Parathyroid adenoma (tissue), 2 donors: ENCODE measurements at regions not wholly inside any gene's neighbourhood (a gene's known extent, or its start where the extent isn't known, plus 50 kb on each side); places are given as distances from the start of the nearest gene placed in this dataset.

ENCODE experiments used
- H2AFZ ChIP-seq: fragments of 300-600 bp; sonication (generic); one replicate; pipeline ENCODE4 v1.7.0; 2017; ENCODE audit warnings: antibody characterized with exemption, mild to moderate bottlenecking
- H3K27ac ChIP-seq: fragments of 300-600 bp; sonication (generic); one replicate; pipeline ENCODE4 v1.7.0; 2017
- H3K27me3 ChIP-seq: fragments of 300-600 bp; sonication (generic); one replicate; pipeline ENCODE4 v1.7.0; 2017; ENCODE audit warnings: low read length; ENCODE audit not compliant: control insufficient read depth, insufficient read depth
- H3K36me3 ChIP-seq: fragments of 300-600 bp; sonication (generic); one replicate; pipeline ENCODE4 v1.7.0; 2017; ENCODE audit warnings: low read length; ENCODE audit not compliant: control insufficient read depth, insufficient read depth
- H3K4me1 ChIP-seq: fragments of 300-600 bp; sonication (generic); one replicate; pipeline ENCODE4 v1.7.0; 2017; ENCODE audit warnings: control low read depth
- H3K4me2 ChIP-seq: fragments of 300-600 bp; sonication (generic); one replicate; pipeline ENCODE4 v1.7.0; 2017; ENCODE audit warnings: low read length
- H3K4me3 ChIP-seq: fragments of 300-600 bp; sonication (generic); one replicate; pipeline ENCODE4 v1.7.0; 2017; ENCODE audit warnings: low read depth, low read length
- H3K79me2 ChIP-seq: fragments of 300-600 bp; sonication (generic); one replicate; pipeline ENCODE4 v1.7.0; 2017; ENCODE audit warnings: control low read depth
- H3K9ac ChIP-seq: fragments of 300-600 bp; sonication (generic); one replicate; pipeline ENCODE4 v1.7.0; 2017; ENCODE audit warnings: mild to moderate bottlenecking
- H3K9me3 ChIP-seq: fragments of 300-600 bp; sonication (generic); one replicate; pipeline ENCODE4 v1.7.0; 2017; ENCODE audit warnings: low read length; ENCODE audit not compliant: control insufficient read depth
- TF ChIP-seq, protein P1 (sequence below): fragments of 300-600 bp; sonication (generic); IDR thresholded peaks from one replicate; pipeline ENCODE4 v1.7.0; 2017; ENCODE audit warnings: antibody characterized with exemption, mild to moderate bottlenecking
- donor health status: primary hyperparathyroidism.

DNA sequence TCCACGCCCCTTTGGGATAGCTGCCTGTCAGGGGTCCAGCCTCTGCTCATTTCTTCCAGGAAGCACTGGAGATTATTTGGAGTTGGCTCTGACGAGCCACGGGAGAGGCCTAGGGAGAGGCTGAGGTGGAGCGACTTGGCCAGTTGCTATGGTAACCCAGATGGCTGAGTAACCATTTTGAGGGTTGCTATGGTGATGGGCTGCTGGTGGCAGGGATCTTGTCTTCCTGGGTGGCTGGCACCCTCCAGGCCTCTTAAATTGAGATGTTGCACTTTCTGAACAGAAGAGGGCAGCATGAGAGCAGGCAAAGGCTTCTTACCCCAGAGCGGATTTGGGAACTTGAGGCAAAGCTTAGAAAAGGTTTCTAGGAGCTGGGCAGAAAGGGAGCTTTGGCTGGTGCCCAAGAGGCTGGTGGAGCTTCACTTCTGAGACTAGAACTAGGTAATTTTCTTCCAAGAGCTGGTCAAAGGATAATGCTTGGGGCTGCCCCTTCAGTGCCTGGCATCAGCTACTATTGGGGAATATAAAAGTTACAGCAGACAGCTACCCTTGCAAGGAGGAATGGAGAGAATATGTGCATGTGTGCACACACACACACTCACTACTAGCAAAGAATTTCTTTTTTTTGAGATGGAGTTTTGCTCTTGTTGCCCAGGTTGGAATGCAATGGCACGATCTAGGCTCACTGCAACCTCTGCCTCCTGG lies 72.5 kb downstream of the NDUFS5 start:
- TF ChIP-seq, protein P1, sequence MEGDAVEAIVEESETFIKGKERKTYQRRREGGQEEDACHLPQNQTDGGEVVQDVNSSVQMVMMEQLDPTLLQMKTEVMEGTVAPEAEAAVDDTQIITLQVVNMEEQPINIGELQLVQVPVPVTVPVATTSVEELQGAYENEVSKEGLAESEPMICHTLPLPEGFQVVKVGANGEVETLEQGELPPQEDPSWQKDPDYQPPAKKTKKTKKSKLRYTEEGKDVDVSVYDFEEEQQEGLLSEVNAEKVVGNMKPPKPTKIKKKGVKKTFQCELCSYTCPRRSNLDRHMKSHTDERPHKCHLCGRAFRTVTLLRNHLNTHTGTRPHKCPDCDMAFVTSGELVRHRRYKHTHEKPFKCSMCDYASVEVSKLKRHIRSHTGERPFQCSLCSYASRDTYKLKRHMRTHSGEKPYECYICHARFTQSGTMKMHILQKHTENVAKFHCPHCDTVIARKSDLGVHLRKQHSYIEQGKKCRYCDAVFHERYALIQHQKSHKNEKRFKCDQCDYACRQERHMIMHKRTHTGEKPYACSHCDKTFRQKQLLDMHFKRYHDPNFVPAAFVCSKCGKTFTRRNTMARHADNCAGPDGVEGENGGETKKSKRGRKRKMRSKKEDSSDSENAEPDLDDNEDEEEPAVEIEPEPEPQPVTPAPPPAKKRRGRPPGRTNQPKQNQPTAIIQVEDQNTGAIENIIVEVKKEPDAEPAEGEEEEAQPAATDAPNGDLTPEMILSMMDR, result peak; percentile 62
- no peaks in the 10 kb centered on the region for H3K9me3 ChIP-seq
- H2AFZ ChIP-seq, result peak overlapping the region; percentile 89
- no peak overlapping the region for H3K4me2 ChIP-seq
- no peak overlapping the region for H3K4me3 ChIP-seq
- H3K27ac ChIP-seq, result peak overlapping the region; percentile 42
- no peaks in the 10 kb centered on the region for H3K36me3 ChIP-seq
- H3K27me3 ChIP-seq, result no peaks in the 10 kb centered on the region
- H3K4me1 ChIP-seq, result peaks cover 3% of the 10 kb centered on the region
- no peaks in the 10 kb centered on the region for H3K79me2 ChIP-seq
- no peak overlapping the region for H3K9ac ChIP-seq

DNA sequence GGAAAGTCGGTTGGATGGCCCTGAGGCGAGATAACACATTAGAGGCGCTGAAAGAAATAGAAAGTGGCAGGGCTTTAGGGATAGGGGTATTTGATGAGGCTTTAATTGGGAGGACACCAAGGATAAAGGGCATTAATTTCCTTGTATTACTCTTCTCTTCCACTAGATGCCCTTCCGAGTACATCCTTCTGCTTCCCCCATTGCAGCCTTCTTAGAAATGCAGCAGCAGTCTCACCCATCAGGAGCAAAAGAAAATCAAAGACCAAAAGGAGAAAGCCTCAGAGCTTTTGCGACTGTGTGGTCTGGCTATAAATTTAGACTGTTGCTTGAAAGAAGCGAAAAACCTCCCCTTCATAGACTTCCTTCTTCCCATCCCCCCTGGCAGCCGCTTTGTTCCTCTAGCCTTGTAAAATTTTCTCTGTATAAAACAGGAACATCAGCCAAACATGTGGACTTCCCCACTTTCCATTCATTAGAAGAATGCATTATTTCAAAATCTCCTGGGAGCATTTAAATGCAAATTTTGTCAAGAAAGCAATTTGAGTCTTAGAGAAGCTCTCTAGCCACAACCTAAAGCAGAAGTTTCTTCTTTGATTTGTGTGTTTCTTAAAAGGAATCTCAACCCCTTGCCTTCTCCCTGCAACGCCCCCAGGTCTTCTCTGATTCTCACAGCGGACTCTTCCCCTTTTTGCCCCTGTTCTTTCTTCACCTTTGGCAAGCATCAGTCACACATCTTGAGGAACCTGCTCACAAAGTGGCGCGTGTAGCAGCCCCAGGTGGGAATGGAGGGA lies 76.6 kb downstream of the NDUFS5 start:
- H3K9ac ChIP-seq, result no peak overlapping the region

DNA sequence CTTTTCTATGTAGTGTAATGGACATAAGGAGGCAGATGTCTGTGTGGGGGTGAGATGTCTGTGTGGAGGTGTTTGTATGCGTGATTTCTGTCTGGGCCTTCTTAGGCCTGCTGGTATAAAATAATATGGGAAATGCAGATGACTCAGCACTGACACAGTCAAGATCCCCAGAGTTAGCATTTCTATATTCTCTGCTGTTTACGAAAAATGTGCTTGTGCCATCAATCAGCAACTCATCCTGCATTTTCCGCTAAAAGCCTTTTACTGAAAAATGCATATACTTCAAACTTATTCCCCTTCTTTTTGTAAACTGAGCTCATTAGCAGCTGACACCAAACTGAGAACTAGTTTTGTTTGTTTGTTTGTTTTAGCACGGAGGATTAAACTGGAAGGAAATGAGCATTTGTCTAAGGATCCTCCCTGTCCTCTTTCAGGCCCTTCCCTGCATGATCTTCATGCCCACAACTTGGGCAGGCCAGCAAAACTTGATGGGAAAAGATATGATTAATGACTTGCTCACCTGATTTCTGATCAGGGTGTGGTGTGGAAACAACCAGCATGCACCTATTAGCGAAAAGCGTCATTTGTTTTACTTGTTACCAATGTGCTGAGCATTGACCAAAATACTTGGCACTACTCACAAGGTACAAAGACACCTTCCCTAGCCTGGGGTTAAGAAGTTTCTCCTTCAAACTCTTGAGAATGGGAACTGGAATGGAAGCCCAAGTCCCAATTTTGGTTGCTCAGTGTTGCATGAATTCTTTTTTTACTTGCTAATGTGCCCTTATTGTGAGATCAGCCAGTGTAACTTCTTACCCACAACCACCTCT lies 77.4 kb downstream of the NDUFS5 start:
- H3K9me3 ChIP-seq, result no peaks in the 10 kb centered on the region
- H3K27me3 ChIP-seq, result no peaks in the 10 kb centered on the region
- no peak overlapping the region for H3K4me3 ChIP-seq
- H3K9ac ChIP-seq, result no peak overlapping the region
- no peak overlapping the region for H3K27ac ChIP-seq
- no peak overlapping the region for H2AFZ ChIP-seq
- TF ChIP-seq, protein P1, result no peak
- peaks cover 8% of the 10 kb centered on the region for H3K79me2 ChIP-seq
- H3K4me1 ChIP-seq, result peaks cover 8% of the 10 kb centered on the region
- no peaks in the 10 kb centered on the region for H3K36me3 ChIP-seq
- H3K4me2 ChIP-seq, result peak overlapping the region; percentile 6

More for the DNA sequence above, 76.6 kb downstream of the NDUFS5 start:
- peaks cover 6% of the 10 kb centered on the region for H3K79me2 ChIP-seq
- peaks cover 11% of the 10 kb centered on the region for H3K4me1 ChIP-seq
- peak overlapping the region; percentile 6 for H3K4me3 ChIP-seq
- H3K9me3 ChIP-seq, result no peaks in the 10 kb centered on the region
- no peak overlapping the region for H3K27ac ChIP-seq
- H3K4me2 ChIP-seq, result no peak overlapping the region
- H3K36me3 ChIP-seq, result no peaks in the 10 kb centered on the region
- TF ChIP-seq, protein P1, result peak; percentile 54
- no peaks in the 10 kb centered on the region for H3K27me3 ChIP-seq
- no peak overlapping the region for H2AFZ ChIP-seq

DNA sequence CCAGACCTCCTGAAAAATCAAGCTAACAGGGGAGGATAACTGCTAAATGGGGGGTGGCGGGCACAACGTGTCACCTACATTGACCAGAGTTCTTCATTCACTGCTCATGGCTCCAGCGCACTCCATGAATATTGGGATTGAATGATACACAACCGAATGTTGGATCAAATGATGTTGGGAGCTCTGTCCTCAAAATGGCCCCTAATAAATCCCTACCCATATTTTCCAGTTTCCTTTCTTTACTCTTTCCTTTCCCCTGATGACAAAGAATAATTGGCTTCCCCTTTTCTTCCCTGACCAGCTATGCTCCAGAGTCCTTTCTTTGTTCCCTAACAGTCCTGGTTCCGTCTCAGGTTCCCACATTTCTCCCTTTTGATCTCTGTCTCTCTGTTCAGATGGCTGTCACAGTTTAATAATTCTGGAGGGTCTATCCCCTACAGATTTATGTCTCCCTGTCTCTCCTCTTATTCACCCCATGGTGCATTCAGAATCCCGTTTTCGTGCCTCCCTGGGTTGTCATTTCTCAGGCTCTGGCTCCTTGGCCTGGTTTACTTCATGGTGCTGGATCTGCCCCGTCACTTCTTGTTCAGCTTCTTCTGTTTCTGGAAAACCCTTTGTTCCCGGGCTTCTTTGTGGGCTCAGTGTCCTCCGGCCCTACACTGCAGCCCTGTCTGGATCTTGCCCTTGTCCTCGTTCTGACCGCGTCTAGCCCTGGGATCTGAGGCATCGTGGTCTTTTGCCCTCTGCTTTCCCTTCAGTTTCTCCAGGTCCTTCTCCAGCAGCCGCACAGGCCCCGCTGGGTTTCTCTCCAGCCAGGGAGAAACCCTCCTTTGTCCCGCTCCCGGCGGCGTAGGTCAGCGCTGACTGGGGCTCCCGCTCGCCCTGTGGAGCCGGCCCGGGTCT lies 78.3 kb downstream of the NDUFS5 start:
- Histone ChIP-seq H3K36me3 (no peaks in the 10 kb centered on the region), H3K4me3 (peak overlapping the region; percentile 26), H3K4me1 (peaks cover 8% of the 10 kb centered on the region), H3K4me2 (peak overlapping the region; percentile 64), H3K9me3 (no peaks in the 10 kb centered on the region), H3K27ac (peak overlapping the region; percentile 77), H3K27me3 (no peaks in the 10 kb centered on the region), H3K79me2 (peaks cover 8% of the 10 kb centered on the region), H3K9ac (peak overlapping the region; percentile 7), H2AFZ (peak overlapping the region; percentile 91)
- TF ChIP-seq, protein P1, result no peak
